HEK293T (cell line): ENCODE measurements at regions not wholly inside any gene's neighbourhood (a gene's known extent, or its start where the extent isn't known, plus 50 kb on each side); places are given as distances from the start of the nearest gene placed in this dataset.

Source experiments
- BHLHE40 ChIP-seq: fragments of 450-650 bp; IDR thresholded peaks from 2 replicates; pipeline ENCODE4 v1.6.1; 2016; ENCODE audit warnings: mild to moderate bottlenecking, moderate library complexity, borderline replicate concordance
- FOXM1 ChIP-seq: fragments of 450-650 bp; IDR thresholded peaks from 2 replicates; pipeline ENCODE4 v1.6.1; 2017; ENCODE audit warnings: mild to moderate bottlenecking, borderline replicate concordance
- TARDBP ChIP-seq: fragments of 450-650 bp; IDR thresholded peaks from 2 replicates; pipeline ENCODE4 v1.6.1; 2016

DNA sequence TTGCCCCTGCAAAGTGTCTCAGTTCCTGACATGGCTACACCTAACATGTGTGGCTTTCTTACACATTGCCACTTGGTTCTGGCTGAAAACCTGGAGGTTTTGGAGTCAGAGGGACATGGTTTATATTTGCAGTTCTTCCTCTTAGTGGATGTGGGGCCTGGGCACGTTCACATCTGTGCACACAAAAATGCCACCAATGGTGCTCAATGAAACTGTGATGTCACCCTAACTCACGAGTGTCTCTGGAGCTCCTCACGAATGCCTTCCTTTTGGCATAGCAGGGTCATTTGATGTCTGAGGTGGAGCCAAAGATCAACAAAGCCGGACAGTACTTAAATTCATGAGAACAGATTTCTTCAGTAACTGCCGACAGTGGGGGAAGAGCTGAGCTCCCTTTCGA is 231.7 kb upstream of the HS6ST1 start:
- TF ChIP-seq TARDBP (no peak), BHLHE40 (no peak), FOXM1 (no peak)
